AG09309 (cell line): ENCODE measurements at regions not wholly inside any gene's neighbourhood (a gene's known extent, or its start where the extent isn't known, plus 50 kb on each side); places are given as distances from the start of the nearest gene placed in this dataset.

ENCODE experiments used
- DNase-seq: peaks from one replicate; pipeline ENCODE4 v3.0.0-alpha.2; 2010; ENCODE audit warnings: low read depth
- H3K4me3 ChIP-seq: 2 replicates; pipeline ENCODE4 v1.5.1; 2011; ENCODE audit warnings: mild to moderate bottlenecking, low read depth, low read length, moderate library complexity; ENCODE audit not compliant: control insufficient read depth
- TF ChIP-seq, protein P1 (sequence below): IDR thresholded peaks from 2 replicates; pipeline ENCODE4 v1.5.1; 2011; ENCODE audit warnings: mild to moderate bottlenecking, low read depth, low read length, inconsistent platforms; ENCODE audit not compliant: insufficient read depth, control insufficient read depth; ENCODE audit errors: missing control alignments

DNA sequence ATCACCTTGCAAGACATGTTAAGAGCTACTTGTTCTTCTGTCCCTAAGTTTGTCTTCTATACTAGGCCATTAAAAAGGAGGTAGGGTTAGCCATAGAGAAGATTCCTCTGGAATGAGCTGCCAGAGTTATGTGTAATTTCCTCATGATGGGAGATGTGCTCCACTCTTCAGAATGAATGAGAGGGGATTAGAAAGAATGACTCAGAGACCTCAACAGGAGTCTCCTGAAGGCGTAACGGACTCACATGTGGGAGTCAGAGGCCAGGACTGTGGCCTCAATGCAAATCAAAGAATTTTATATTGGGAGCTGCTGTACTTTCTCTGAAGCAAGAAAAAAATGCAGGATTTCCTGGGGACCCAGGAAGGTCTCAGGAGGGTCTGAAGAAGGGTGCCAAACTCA lies 87.8 kb upstream of the ATXN7L3B start:
- TF ChIP-seq, protein P1, sequence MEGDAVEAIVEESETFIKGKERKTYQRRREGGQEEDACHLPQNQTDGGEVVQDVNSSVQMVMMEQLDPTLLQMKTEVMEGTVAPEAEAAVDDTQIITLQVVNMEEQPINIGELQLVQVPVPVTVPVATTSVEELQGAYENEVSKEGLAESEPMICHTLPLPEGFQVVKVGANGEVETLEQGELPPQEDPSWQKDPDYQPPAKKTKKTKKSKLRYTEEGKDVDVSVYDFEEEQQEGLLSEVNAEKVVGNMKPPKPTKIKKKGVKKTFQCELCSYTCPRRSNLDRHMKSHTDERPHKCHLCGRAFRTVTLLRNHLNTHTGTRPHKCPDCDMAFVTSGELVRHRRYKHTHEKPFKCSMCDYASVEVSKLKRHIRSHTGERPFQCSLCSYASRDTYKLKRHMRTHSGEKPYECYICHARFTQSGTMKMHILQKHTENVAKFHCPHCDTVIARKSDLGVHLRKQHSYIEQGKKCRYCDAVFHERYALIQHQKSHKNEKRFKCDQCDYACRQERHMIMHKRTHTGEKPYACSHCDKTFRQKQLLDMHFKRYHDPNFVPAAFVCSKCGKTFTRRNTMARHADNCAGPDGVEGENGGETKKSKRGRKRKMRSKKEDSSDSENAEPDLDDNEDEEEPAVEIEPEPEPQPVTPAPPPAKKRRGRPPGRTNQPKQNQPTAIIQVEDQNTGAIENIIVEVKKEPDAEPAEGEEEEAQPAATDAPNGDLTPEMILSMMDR, result no peak

DNA sequence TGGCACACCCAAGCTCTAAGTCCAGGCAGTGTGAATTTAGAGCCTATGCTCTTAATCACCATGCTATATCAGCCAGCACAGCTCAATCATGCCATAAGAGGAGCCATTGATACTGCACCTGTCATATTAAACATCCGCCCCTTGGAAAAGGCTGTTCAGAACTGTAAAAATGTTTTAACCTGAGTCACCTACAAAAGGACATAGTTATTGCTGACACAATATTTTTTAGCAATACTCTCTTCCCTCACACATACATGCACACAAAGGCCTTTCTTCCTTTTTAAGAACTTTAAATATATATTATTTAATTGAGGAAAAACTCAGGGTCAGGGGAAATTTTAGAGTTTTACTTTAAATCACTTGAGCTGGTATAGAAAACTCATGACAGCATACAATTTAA lies 83.5 kb upstream of the ATXN7L3B start:
- TF ChIP-seq, protein P1, result no peak
- no peak for DNase-seq
- H3K4me3 ChIP-seq, result no peak overlapping the region

More for the DNA sequence above, 87.8 kb upstream of the ATXN7L3B start:
- H3K4me3 ChIP-seq, result no peak overlapping the region
- DNase-seq, result no peak

DNA sequence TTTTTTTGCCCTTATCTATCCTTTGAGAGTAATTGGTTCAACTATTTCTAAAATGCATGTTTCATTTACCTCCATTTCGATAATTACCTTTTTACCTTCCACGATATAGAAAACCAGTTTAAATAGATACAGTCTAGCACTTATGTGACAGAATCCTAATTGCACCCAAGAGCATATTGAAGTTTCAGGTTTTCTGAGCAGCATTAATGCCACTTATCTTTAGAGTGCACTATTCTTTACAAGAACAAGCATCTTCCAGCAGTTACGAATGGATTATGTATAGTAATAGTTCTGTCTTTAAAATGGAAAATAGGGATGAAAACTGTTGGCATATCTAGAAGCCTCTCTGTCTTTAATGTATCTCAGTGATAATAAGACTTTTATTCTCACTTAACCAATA lies 82.2 kb upstream of the ATXN7L3B start:
- H3K4me3 ChIP-seq, result no peak overlapping the region
- TF ChIP-seq, protein P1, result no peak
- DNase-seq, result no peak

DNA sequence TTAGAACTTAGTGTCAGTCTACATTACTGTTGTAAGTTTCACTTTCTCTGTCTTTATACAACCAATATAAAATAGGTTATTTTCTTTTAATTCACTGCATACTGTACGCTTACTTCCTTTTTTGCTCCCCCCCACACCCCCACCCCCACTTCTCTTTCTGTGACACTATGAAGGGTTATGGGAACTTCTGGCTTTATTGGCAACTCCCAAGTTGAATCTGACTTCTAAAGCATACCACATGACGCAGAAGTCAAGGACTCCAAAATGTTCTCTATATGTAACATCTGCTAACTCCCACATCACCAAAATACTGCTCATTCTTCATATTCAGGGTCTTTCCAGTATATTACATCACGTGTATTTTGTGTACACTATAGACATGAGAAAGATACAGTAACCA lies 81.2 kb upstream of the ATXN7L3B start:
- H3K4me3 ChIP-seq, result no peak overlapping the region
- TF ChIP-seq, protein P1, result no peak

DNA sequence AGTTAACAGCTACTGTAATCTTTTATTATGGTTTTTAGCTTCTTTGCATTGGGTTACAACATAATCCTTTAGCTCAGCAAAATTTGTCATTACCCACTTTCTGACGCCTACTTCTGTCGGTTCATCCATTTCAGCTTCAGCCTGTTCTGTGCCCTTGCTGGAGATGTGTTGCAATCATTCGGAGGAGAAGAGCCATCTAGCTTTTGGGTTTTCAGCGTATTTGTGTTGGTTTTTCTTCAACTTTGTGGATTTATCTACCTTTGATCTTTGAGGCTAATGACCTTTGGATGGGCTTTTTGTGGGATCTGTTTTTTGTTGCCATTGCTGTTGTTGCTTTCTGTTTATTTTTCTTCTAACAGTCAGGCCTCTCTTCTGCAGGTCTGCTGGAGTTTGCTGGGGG lies 69.2 kb upstream of the ATXN7L3B start:
- DNase-seq, result no peak
- TF ChIP-seq, protein P1, result no peak
- H3K4me3 ChIP-seq, result no peak overlapping the region

More for the DNA sequence above, 81.2 kb upstream of the ATXN7L3B start:
- DNase-seq, result no peak

DNA sequence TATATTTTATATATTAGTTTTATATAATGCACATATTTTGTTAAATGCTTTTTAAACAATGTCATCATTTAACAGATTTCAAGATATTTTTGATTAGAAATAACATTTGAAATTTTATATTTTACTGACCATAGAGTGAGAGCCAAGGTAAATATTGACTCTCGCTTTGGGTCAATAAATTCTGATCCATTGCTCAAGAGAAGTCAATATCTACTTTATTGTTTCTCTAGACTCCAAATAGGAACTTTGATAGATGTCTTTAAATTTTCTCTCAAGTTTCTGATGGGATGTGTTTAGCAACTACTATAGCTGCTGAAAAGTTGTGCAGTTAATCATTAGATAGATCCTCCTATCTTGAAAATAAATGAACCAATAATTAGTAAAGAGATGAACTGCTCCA lies 61.4 kb upstream of the ATXN7L3B start:
- no peak for DNase-seq
- no peak overlapping the region for H3K4me3 ChIP-seq
- TF ChIP-seq, protein P1, result no peak

DNA sequence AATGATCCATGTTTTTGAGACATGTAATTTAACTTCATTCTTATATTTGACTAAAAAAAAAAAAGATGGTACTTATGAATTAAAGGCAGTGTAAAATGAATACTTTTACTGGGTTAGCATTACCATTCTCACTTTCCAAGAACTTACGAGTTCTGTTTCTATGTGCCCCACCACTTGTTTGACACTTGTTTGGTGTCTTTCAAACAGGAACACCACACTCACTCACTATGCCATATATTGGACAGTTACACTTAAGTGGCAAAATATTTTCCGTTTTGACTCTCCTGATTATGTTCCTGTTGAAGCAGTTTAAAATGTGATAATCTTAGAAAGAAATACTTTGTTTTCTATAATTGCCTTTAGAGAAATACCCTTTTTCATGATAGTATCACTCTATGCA lies 56.6 kb upstream of the ATXN7L3B start:
- no peak for DNase-seq
- TF ChIP-seq, protein P1, result no peak
- H3K4me3 ChIP-seq, result no peak overlapping the region
